CD4-positive, alpha-beta T cell treated with Interleukin-4 for 1 hour (primary cell): ENCODE measurements at regions not wholly inside any gene's neighbourhood (a gene's known extent, or its start where the extent isn't known, plus 50 kb on each side); places are given as distances from the start of the nearest gene placed in this dataset.
"Not testable (repeated sequence)": the region's sequence is repeated elsewhere in the genome, so short reads cannot be mapped to it uniquely, and the experiment has no call there.

Experiments
- DNase-seq, 2 donors: peaks; one replicate each; pipeline ENCODE4 v3.0.0-alpha.2; 2020 to 2022

GRCh38 chr12:60197589-60197988 lies 601.8 kb downstream of the SLC16A7 start:
- no peak for DNase-seq

GRCh38 chr12:60201891-60202290 lies 606.1 kb downstream of the SLC16A7 start:
- no peak for DNase-seq

- DNase-seq: no peak
Observed at GRCh38 chr12:60205500-60205899, 609.7 kb downstream of the SLC16A7 start.

- no peak for DNase-seq
Observed at GRCh38 chr12:60209521-60209920, 613.7 kb downstream of the SLC16A7 start.

GRCh38 chr12:60209933-60210332 lies 614.1 kb downstream of the SLC16A7 start:
- no peak for DNase-seq

GRCh38 chr12:60210756-60211155 lies 614.9 kb downstream of the SLC16A7 start:
- DNase-seq: no peak

- no peak for DNase-seq
Observed at GRCh38 chr12:60211244-60211643, 615.4 kb downstream of the SLC16A7 start.

- DNase-seq: no peak
Observed at GRCh38 chr12:60212159-60213000, 616.6 kb downstream of the SLC16A7 start.

GRCh38 chr12:60213272-60213671 lies 617.4 kb downstream of the SLC16A7 start:
- not testable (repeated sequence) for DNase-seq

GRCh38 chr12:60216226-60216625 lies 620.4 kb downstream of the SLC16A7 start:
- DNase-seq: no peak

GRCh38 chr12:60223242-60223641 lies 627.4 kb downstream of the SLC16A7 start:
- DNase-seq: no peak

GRCh38 chr12:60225216-60226000 lies 629.6 kb downstream of the SLC16A7 start:
- no peak for DNase-seq

GRCh38 chr12:60227916-60228315 lies 632.1 kb downstream of the SLC16A7 start:
- no peak for DNase-seq

GRCh38 chr12:60230056-60230455 lies 634.2 kb downstream of the SLC16A7 start:
- DNase-seq: no peak

- no peak for DNase-seq
Observed at GRCh38 chr12:60231303-60231702, 635.5 kb downstream of the SLC16A7 start.

- DNase-seq: no peak
Observed at GRCh38 chr12:60231976-60232907, 636.4 kb downstream of the SLC16A7 start.

- DNase-seq: not testable (repeated sequence)
Observed at GRCh38 chr12:60234611-60235195, 638.9 kb downstream of the SLC16A7 start.

GRCh38 chr12:60235261-60235660 lies 639.4 kb downstream of the SLC16A7 start:
- DNase-seq: no peak

GRCh38 chr12:60236416-60236815 lies 640.6 kb downstream of the SLC16A7 start:
- not testable (repeated sequence) for DNase-seq

- no peak for DNase-seq
Observed at GRCh38 chr12:60240891-60241290, 645.1 kb downstream of the SLC16A7 start.

GRCh38 chr12:60251091-60251490 lies 655.3 kb downstream of the SLC16A7 start:
- DNase-seq: no peak

GRCh38 chr12:60252359-60253096 lies 656.7 kb downstream of the SLC16A7 start:
- no peak for DNase-seq
